ENCODE measurements at regions not wholly inside any gene's neighbourhood (a gene's known extent, or its start where the extent isn't known, plus 50 kb on each side); places are given as distances from the start of the nearest gene placed in this dataset.
A peak's percentile ranks its signal among the peaks of the same experiment; 100 is the strongest.

DNA sequence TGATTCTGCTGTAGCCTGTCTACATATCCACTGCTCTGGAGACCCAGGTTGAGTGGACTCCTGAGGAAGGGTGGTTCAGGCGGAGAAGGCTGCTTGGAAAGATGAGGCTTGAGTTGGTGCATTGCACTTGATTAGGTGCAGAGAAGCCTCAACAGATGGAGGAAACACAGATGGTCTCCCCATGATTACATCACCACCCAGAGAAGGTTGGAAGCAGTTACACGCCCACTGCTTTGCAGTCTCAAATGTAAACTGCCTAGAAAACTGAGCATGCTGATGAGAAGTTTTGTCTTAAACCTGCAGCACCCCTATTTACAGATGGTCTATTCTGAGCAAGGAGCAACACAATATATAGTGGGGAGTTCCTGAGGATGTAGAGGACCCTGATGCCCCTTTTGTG, 266.6 kb downstream of the PIK3R1 start:
- DNase-seq (ENCODE audit: low spot score), result no peak

DNA sequence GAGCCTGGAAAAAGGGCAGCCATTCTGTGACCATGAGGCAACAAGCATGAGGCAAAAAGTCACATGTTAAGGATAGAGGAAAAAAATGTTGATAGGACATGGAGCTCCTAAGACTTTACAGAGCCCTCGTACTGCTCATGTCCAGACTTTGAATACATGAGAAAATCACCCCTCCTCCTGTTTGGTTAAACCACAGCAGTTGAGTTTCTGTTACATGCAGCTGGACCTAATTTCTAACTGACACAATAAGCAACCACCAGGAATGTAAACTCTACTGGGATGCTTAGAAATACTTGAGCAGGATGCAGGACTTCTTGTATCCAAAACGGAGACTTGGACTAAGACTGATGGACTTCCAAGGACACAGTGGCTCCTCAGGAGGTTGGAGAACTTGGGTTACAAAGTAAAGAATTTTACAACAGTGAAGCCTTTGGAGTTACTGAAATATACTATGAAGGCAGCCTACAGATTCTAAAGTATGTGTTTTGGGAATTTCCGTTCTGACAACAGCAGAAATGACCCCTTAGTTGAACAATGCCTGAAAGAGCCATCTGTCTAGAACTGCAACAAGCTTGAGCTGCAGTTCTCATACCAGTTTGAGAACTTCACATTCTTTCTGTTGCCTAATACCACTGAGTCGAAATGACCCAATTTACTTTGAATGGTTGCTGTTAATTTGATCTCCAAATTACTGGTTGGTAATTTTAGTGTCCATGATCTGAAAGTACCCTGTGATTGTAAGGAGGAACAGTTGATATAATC, 268.9 kb downstream of the PIK3R1 start:
- no peak for DNase-seq (ENCODE audit: low spot score)

DNA sequence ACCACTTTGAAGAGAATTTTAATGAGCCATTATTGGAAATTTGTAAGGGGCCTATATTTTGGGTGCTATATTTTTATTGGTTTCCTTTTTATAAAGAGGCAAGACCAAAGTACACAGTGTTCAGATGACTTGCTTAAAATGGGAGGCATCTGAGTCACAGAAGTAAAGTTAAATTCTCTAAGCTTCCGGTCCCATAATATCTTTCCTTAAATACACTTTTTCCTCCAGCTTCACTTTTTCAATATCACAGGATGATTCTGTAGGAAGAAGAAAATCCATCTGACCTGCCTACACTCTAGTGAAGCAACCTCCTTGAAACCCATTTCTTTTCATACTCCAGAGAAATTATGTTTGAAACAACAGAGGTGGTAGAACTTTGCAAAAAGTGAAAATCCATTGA, 274.0 kb downstream of the PIK3R1 start:
- no peak for DNase-seq (ENCODE audit: low spot score)

DNA sequence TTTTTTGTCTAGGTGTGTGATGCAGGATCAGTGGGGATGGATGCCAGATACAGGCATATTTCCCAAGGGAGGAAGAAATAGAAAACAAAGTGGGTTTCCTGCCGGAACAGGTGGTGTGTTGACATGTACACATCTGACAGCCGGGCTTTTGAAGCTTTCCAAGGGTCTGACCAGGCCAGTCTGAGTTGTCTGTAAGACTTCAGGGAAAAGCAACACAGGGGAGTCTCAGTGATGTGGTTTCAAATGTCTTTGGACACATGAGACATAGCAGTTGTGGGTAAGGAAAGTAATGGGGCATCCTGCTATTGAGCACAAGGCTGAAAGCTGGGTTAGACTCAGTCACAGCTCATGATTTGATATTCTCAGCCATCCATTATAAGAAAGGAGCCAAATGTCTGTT, 274.9 kb downstream of the PIK3R1 start:
- DNase-seq (ENCODE audit: low spot score), result no peak

DNA sequence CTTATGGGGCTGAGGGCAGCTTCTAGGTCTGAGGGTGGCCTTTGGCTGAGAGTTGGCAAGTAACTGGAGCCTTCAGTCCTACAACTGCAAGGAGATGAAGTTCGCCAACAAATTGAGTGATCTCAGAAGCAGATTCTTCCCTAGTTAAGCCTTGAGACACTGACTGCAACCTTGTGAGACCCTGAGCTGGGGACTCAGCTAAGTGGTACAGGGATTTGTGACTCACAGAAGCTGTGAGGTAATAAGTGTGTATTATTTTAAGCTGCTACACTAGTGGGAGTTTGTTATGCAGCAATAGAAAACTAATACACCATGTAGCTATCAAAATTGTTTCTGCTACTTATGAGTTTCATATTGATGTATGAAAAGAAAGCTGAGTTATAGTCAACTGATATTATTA, 279.2 kb downstream of the PIK3R1 start:
- no peak for DNase-seq (ENCODE audit: low spot score)

DNA sequence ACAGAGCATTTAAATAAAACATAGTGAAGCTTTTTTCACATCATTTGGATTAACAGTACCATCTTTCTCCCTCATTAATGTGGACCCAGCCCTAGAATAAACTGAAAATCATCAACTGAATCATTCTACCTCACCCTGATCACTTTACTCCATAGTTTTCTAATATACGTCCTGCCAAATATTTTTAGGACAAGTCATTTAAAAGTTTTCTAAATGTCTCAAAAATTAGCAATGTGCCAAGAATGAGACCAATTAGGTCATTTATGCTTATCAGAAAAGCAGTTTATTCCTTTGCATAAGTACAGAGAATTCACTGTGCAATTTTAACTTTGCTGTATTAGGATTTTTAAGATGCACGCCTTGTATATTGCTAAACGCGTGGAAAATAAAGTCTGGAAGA, 284.4 kb downstream of the PIK3R1 start:
- DNase-seq (ENCODE audit: low spot score), result no peak

DNA sequence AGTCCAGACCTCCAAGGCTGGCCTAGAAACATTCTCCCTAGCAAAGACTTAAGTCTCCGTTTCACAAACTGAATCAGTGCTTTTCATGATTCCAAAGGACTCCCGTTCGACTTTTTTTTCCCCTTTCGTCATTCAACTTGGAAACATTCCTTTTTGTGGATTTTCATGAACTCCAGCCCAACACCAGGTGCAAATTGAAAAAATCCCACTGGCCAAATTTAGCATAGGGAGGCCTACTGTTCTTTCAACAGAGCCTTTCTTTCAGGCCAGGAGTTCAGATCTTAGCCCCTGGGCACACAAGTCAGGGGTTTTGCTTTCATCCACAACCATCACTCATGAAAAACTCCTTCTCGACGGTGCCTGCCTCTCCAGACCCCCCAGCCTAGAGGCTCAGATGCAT, 285.3 kb downstream of the PIK3R1 start:
- no peak for DNase-seq (ENCODE audit: low spot score)

DNA sequence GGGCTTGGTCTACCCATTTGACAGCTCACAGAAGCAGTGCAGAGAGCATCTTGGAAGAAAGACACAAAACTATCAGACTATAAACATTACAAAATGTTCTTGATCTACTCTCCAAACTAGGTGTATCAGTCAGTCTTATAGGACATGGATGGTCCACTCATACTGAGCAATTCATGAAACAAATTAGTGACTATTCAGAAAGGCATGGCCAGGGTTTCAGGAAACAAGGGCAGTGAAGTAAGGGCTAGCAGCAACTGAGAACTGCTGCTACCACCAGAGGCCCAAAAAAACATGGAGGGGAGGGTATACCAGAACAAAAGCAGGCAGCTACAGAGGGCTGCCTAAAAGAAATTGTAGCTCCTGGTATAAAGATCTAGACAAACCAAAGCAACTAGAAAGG, 287.0 kb downstream of the PIK3R1 start:
- DNase-seq (ENCODE audit: low spot score), result peak; percentile 20

DNA sequence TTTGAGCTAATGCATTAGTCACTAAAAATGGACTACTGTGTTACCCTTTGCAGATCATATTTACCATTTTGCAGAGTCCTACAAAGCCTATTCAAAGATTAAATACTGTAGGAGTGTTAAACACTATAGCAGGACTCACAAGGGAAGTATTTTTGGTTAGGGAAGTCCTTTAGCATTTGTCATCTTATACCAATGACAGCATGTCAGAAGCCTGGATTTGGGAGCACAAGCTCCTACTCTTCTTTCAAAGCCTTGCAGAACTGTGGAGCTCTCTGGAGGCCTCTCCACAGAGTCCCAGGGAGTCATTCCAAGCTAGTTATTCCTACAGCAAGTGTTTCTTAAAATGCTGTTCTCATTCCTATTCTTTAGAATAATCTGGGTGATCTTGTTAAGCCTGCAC, 288.8 kb downstream of the PIK3R1 start:
- DNase-seq (ENCODE audit: low spot score), result no peak

DNA sequence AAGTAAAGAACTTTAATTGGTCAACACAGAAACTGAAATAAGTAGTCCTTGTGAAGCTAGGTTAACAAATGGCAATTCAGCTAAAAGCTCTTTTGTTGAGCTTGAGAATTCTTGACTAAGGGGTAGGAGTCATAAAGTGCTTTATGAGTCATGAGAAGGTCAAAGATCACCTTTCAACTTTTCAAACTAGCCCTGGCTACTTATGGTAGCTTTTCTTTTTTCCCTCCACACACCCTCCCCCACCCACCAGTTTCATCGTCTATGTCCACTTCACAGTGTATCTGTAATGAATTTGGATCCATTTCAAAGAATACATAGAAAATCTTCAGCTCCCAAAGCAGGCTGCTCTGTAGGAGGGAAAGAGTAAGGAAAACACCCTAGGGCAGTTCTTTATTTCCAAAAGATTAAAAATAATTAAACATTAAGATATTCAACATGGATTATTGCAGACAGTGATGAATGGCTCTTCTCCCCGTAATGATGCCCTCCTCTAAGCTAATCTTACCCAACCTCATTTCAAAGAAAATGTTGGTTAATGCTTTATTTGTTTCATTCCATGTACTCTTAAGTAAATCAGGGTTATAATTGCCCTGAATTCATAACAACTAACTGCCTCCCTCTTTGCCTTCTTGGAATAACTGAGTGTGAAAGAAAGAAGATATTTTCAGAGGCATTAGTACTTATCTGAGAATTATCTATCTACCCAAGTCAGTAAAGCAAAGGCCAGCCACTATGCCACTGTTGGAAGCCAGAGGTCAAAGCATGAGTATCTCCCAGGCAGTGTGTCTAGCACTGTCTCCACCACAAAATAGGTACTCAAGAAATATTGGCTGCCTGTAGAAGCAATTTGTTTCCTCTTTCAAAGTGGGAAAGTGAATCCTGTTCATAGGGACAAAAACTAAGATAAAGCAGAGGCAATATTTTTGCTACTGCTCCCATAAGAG, 290.6 kb downstream of the PIK3R1 start:
- peak; percentile 62 for DNase-seq (ENCODE audit: low spot score)

DNA sequence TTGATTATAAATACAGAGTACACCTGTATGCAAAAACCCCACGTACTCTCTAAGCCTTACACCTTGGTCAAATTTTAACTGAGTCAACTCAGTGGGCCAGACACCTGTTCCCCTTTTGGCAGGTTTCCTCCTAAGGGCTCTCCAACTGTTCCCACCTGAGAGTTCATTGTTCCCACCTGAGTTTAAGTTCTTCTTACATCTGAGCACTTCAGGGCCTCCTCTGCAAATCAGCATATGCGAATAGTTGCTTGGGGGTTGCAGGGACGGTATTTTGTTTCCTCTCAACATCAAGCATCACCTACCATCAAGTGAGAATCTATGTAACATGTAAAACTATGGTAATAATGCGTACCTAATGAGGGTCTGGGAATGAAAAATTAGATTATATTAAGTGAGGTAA, 300.0 kb downstream of the PIK3R1 start:
- no peak for DNase-seq (ENCODE audit: low spot score)

DNA sequence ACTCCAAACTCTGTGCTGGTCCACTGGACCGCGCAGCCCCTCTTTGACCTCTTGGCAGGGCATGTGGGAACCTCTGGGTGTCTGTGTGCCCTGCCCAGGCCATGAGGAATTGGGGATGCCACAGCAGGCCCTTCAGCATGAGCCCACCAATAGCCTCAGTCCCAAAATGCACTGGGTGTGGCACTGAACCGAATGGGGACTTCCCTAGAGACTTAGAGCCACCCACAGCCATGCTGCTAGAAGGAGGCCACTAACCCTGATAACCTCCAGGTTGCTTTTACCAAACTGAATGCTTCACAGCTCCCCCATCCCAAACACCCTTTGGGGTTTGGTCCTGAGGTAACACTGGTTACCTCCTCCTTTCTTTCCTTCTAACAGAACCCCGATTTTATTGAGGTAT, 302.7 kb downstream of the PIK3R1 start:
- DNase-seq (ENCODE audit: low spot score), result no peak

DNA sequence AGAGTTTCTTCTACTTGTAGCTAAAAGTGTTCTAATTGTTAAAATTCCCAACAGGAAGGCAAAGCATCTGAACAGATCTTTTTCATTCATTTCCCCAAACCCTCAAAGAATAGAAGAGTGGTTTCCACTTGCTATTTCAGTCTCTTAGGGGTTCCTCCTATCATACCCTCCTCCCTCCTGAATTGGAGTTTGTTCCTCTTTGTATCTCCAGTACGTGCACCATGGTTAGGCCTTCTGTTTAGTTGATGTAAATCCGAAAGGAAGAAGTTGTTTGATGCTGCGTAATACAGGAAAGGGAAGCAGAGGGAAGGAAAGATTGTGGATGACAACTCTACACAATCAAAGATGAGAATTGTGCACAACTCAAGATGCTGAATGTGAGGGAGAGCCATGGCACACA, 303.6 kb downstream of the PIK3R1 start:
- DNase-seq (ENCODE audit: low spot score), result no peak

DNA sequence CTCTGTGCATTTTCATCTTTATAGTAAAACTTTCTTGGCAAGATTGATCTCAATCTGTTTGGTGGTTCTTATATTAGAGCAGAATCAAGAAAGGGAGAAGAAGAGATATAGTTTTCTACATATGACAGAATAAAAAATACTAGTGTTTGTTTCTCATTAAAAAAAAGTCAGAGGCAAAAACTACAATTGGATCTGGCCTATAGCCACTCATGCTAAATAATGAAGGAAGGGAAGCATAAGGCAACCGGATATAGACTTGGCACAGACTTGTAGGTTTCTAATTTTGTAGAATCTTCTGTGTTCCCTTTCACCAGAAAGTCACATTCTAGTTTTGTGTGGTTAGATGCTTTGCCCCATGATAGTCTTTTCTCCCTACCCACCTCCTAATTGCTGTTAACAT, 306.2 kb downstream of the PIK3R1 start:
- no peak for DNase-seq (ENCODE audit: low spot score)

DNA sequence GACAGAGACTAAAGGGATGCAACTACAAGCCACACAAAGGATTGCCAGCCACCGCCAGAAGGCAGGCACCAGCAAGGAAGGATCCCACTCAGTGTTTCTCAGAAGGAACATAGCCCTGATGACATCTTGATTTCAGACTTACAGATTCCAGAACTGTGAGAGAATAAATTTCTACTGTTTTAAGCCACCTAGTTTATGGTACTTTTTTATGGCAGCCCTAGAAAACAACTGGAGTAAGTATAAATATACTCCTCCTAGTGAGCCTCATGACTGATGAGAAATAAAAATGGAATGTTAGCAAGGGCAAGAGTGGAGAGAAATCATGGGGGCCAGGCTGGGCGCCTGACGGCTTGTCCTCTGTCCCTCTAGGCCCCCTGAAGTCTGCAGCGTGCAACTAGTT, 307.3 kb downstream of the PIK3R1 start:
- no peak for DNase-seq (ENCODE audit: low spot score)

DNA sequence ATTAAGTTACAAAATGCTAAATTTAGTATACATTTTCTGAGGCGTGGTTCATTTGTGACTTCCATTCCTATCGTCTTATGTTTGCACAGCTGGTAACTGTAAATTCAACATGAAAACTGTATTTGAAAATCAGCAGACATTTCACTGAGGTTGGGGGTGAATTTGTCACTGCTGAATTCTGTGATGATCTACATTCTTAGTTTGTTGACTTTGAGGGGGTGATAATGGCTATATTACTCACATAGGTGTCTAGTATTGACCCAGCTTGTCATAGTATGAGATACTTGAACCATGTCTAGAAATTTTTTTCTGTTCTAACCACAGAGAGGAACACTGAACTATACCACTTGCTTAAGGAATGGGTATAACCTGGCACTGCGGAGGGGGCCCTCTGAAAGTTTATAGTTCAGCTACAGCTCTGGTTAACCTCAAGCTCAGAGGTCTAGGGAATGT, 313.3 kb downstream of the PIK3R1 start:
- peak; percentile 69 for DNase-seq (ENCODE audit: low spot score)

DNA sequence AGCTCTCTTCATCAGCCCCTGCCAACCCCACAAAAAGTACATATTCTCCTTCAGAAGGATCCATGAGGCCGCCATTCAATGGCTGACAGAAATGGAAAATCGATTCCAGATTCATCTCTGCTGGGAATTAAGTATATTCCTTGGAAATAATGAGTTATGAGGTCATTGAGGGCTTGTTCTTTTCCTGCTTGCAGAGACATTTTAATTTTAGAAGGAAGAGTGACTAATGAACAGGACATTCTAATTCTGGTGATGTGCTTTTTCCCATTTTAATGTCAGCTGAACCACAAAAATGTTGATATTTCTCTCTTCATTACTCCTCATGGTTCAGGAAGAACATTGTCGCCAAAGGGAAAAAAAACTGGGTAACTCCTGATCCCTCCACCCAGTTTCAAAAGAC, 314.0 kb downstream of the PIK3R1 start:
- peak; percentile 71 for DNase-seq (ENCODE audit: low spot score)

DNA sequence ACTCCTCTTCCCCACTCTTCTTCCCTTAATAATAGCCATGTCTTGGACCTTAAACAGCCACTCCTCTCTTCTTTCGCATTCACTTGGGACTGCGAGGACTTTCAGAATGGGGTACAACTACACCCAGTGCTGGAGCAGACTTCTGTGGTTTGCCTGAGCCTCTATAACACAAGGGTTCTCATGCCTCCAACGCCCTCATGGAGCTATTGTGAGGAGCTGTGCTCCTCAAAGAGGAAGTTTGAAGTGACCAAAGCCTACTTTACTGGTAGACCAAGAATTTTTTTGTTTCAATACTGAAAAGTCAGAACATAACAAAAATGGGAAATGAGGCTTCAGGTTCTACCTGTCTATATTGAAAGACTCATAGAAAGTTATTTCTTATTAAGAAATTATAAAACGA, 316.4 kb downstream of the PIK3R1 start:
- no peak for DNase-seq (ENCODE audit: low spot score)

DNA sequence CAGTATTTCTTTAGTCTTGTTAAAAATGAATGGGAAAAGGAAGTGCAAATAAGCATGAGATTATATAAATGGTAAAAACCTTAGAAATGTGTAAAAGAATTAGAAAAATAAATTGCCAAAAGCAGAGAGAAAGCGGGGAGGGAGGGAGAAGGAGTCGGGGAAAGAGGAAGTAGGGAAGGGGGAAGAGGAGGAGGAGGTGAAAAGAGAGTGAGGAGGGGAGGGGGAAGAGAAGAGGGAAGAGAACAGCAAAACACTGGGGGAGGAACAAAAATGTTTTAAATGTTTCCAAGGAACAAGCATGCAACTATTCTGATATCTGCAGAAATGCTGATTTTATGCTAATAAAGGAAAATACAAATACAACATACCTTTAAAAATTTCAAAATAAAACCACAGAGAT, 317.5 kb downstream of the PIK3R1 start:
- no peak for DNase-seq (ENCODE audit: low spot score)

DNA sequence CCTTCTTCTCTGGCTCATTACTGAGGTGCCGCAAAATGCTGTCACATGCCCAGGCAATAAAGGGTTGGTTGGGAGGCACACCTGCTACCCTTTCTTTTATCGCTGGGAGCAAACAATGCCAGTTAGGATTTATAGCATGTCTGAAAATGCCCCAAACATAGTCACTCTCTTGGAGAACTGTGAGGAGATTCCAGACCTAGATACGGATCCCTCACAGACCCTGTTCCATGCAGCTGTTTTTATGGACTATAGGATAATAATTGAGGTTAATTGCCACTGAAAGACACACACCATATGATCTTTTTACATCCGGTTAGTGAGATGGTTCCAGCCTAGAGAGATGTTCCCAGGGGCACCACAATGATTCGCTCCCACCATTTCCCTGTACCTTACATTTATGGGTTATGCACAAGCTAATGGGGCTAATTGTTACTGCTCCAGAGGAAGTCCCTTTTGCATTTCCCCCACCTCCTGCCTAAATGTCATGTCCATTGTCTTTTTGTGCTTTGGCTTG, 318.1 kb downstream of the PIK3R1 start:
- DNase-seq (ENCODE audit: low spot score), result no peak

DNA sequence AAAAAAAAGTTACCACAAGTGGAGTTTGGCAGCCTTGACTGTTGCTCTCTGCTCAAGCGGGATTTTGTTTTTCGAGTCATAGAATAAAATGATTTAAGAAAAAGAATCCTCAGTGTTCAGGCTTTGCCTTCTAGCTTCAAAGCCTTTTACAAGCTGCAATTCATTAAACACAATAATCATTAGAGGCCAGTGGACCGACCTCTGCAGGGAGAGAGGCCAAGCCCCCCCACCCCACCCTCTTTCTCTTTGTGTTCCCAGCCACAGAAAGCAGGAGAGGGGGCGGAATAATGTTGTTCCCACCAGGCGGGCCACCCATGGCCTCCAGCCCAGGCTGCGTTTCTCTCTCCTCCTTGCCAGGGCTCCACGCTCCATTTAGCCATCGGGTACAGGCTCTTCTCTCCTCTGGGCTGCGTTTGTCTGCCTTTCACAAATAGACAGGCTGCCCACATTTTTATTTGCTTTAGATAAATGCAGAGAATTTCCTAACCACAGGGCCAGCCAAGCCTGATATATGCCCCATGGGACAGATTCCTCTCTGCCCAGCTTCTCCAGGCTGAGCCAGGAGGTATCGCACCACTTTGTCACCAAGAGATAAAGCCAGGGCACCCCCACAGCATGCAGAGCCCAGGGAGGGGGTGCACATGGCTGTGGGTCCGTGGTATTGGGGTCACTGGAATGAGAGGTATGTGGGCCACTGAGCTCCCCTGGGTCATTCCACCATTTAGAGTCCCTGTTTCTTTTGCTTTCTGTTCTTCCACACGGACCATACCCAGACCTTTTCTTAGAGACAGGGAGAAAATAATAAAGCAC, 318.8 kb downstream of the PIK3R1 start:
- peak; percentile 51 for DNase-seq (ENCODE audit: low spot score)

DNA sequence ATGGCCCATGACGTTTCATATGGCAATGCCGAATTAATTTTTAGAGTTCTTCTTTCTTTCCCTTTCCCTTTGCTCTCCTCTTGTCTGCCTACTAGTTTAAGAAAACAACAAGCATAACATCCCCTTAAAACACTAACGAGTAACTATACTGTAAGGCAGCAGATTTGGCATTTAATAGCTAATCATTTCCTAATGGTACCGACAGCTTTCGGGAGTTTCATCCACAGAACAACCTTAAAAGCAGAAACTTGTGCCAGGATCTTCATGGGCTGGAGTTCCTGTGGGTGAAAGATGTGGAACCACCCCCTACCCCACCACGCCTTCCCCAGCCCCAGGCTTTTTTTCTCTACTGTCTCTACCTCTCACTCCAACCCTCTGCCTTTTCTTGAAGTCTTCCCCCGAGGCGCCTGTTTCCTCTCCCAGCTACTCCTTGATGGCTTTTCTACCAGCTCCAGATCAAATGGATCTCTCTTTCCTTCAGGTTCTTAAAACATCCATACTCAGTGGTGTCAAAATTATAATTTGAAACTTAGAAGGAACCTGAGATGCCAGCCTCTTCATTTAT, 319.5 kb downstream of the PIK3R1 start:
- DNase-seq (ENCODE audit: low spot score), result no peak
